H1 (cell line): ENCODE measurements at regions not wholly inside any gene's neighbourhood (a gene's known extent, or its start where the extent isn't known, plus 50 kb on each side); places are given as distances from the start of the nearest gene placed in this dataset.

Experiments used
- CHD2 ChIP-seq: IDR thresholded peaks from 2 replicates; pipeline ENCODE4 v1.6.1; 2012; ENCODE audit warnings: low read length, improper control_type of control experiment
- SP2 ChIP-seq: IDR thresholded peaks from 2 replicates; pipeline ENCODE4 v1.6.1; 2012; ENCODE audit warnings: mild to moderate bottlenecking, low read length, inconsistent platforms
- TF ChIP-seq, protein P1 (sequence below): fragments of 300-600 bp; sonication (generic); IDR thresholded peaks from 2 replicates; pipeline ENCODE4 v1.7.1; 2012; ENCODE audit warnings: low read length, moderate library complexity, mild to moderate bottlenecking, inconsistent platforms; ENCODE audit not compliant: insufficient replicate concordance
- TF ChIP-seq, protein P2 (sequence below): IDR thresholded peaks from 2 replicates; pipeline ENCODE4 v1.6.1; 2012; ENCODE audit warnings: low read length, inconsistent platforms
- TF ChIP-seq, protein P3 (sequence below): IDR thresholded peaks from 2 replicates; pipeline ENCODE4 v1.6.1; 2011; ENCODE audit warnings: low read length, improper control_type of control experiment

DNA sequence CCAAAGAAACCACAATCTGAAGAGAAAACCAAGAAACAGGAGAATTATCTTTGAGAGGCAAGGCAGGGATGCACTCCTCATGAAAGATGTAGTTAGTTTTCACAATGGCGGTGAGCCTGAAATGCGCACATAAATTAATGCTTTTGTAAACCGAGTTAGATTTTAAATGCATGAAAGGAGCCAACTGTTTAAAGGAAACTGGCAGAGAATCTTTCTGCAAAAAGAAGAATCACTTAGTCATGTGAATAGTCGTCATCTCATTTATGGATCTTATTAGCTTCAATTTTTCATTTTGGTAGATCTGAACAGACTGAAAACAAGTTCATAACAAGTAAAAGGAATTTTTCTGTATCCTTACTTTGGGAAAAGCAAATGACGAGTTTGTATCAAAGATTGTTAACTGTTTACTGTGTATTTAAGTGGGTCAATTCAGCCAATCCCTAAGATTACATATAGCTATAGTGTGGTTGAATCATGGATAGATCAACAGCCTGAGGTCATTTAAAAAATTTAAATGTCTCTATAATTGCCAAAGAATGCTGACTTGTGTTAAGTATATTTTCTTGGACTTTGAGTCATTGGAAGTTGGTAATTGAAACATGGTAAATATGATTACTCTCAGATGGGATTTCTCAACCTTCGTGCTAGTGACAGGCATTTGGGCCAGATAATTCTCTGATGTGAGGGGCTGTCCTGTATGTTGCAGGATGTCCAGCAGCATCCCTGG lies 226.6 kb upstream of the KAZN start (continued):
- TF ChIP-seq, protein P1, sequence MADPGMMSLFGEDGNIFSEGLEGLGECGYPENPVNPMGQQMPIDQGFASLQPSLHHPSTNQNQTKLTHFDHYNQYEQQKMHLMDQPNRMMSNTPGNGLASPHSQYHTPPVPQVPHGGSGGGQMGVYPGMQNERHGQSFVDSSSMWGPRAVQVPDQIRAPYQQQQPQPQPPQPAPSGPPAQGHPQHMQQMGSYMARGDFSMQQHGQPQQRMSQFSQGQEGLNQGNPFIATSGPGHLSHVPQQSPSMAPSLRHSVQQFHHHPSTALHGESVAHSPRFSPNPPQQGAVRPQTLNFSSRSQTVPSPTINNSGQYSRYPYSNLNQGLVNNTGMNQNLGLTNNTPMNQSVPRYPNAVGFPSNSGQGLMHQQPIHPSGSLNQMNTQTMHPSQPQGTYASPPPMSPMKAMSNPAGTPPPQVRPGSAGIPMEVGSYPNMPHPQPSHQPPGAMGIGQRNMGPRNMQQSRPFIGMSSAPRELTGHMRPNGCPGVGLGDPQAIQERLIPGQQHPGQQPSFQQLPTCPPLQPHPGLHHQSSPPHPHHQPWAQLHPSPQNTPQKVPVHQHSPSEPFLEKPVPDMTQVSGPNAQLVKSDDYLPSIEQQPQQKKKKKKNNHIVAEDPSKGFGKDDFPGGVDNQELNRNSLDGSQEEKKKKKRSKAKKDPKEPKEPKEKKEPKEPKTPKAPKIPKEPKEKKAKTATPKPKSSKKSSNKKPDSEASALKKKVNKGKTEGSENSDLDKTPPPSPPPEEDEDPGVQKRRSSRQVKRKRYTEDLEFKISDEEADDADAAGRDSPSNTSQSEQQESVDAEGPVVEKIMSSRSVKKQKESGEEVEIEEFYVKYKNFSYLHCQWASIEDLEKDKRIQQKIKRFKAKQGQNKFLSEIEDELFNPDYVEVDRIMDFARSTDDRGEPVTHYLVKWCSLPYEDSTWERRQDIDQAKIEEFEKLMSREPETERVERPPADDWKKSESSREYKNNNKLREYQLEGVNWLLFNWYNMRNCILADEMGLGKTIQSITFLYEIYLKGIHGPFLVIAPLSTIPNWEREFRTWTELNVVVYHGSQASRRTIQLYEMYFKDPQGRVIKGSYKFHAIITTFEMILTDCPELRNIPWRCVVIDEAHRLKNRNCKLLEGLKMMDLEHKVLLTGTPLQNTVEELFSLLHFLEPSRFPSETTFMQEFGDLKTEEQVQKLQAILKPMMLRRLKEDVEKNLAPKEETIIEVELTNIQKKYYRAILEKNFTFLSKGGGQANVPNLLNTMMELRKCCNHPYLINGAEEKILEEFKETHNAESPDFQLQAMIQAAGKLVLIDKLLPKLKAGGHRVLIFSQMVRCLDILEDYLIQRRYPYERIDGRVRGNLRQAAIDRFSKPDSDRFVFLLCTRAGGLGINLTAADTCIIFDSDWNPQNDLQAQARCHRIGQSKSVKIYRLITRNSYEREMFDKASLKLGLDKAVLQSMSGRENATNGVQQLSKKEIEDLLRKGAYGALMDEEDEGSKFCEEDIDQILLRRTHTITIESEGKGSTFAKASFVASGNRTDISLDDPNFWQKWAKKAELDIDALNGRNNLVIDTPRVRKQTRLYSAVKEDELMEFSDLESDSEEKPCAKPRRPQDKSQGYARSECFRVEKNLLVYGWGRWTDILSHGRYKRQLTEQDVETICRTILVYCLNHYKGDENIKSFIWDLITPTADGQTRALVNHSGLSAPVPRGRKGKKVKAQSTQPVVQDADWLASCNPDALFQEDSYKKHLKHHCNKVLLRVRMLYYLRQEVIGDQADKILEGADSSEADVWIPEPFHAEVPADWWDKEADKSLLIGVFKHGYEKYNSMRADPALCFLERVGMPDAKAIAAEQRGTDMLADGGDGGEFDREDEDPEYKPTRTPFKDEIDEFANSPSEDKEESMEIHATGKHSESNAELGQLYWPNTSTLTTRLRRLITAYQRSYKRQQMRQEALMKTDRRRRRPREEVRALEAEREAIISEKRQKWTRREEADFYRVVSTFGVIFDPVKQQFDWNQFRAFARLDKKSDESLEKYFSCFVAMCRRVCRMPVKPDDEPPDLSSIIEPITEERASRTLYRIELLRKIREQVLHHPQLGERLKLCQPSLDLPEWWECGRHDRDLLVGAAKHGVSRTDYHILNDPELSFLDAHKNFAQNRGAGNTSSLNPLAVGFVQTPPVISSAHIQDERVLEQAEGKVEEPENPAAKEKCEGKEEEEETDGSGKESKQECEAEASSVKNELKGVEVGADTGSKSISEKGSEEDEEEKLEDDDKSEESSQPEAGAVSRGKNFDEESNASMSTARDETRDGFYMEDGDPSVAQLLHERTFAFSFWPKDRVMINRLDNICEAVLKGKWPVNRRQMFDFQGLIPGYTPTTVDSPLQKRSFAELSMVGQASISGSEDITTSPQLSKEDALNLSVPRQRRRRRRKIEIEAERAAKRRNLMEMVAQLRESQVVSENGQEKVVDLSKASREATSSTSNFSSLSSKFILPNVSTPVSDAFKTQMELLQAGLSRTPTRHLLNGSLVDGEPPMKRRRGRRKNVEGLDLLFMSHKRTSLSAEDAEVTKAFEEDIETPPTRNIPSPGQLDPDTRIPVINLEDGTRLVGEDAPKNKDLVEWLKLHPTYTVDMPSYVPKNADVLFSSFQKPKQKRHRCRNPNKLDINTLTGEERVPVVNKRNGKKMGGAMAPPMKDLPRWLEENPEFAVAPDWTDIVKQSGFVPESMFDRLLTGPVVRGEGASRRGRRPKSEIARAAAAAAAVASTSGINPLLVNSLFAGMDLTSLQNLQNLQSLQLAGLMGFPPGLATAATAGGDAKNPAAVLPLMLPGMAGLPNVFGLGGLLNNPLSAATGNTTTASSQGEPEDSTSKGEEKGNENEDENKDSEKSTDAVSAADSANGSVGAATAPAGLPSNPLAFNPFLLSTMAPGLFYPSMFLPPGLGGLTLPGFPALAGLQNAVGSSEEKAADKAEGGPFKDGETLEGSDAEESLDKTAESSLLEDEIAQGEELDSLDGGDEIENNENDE: no peak
- TF ChIP-seq, protein P2, sequence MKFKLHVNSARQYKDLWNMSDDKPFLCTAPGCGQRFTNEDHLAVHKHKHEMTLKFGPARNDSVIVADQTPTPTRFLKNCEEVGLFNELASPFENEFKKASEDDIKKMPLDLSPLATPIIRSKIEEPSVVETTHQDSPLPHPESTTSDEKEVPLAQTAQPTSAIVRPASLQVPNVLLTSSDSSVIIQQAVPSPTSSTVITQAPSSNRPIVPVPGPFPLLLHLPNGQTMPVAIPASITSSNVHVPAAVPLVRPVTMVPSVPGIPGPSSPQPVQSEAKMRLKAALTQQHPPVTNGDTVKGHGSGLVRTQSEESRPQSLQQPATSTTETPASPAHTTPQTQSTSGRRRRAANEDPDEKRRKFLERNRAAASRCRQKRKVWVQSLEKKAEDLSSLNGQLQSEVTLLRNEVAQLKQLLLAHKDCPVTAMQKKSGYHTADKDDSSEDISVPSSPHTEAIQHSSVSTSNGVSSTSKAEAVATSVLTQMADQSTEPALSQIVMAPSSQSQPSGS: no peak
- TF ChIP-seq CHD2 (no peak), SP2 (no peak)
- TF ChIP-seq, protein P3, sequence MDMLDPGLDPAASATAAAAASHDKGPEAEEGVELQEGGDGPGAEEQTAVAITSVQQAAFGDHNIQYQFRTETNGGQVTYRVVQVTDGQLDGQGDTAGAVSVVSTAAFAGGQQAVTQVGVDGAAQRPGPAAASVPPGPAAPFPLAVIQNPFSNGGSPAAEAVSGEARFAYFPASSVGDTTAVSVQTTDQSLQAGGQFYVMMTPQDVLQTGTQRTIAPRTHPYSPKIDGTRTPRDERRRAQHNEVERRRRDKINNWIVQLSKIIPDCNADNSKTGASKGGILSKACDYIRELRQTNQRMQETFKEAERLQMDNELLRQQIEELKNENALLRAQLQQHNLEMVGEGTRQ: no peak
